ENCODE measurements at regions not wholly inside any gene's neighbourhood (a gene's known extent, or its start where the extent isn't known, plus 50 kb on each side); places are given as distances from the start of the nearest gene placed in this dataset.

- H3K27ac Mint-ChIP-seq (ENCODE audit: unreplicated experiment), result no peak overlapping the region
- no TSS peak for BruUV-seq (replicated peaks)
Measured at GRCh38 chr7:118737935-118738334, 513.4 kb downstream of the ANKRD7 start.

GRCh38 chr7:118745927-118746326, 521.4 kb downstream of the ANKRD7 start:
- ChIA-PET POLR2A (no interaction called here), CTCF (no interaction called here)
- H3K4me3 Mint-ChIP-seq (ENCODE audit: unreplicated experiment), result no peak overlapping the region
- BruUV-seq (replicated peaks), result no TSS peak
- H3K27me3 Mint-ChIP-seq (ENCODE audit: insufficient read depth, unreplicated experiment), result peaks cover 2% of the 10 kb centered on the region
- DNase-seq, result no peak
- H3K36me3 Mint-ChIP-seq (ENCODE audit: insufficient read depth, unreplicated experiment), result no peaks in the 10 kb centered on the region
- no peaks in the 10 kb centered on the region for H3K4me1 ChIP-seq
- H3K4me1 Mint-ChIP-seq (ENCODE audit: low read depth, unreplicated experiment), result no peaks in the 10 kb centered on the region
- no peaks in the 10 kb centered on the region for H3K27me3 ChIP-seq (replicated peaks; ENCODE audit: control insufficient read depth, insufficient read depth, low read length)
- intact Hi-C loops (cut with micrococcal nuclease; ENCODE audit: unreplicated experiment), result no loop called here
- H3K9me3 ChIP-seq, result no peaks in the 10 kb centered on the region
- no peaks in the 10 kb centered on the region for H3K36me3 ChIP-seq (ENCODE audit: control insufficient read depth, insufficient read depth, low read length)
- H3K27ac Mint-ChIP-seq (ENCODE audit: unreplicated experiment), result no peak overlapping the region
- H3K9me3 Mint-ChIP-seq (ENCODE audit: unreplicated experiment), result no peaks in the 10 kb centered on the region
- H3K4me3 ChIP-seq (ENCODE audit: low read depth, low read length), result no peak overlapping the region
- TF ChIP-seq CTCF (IDR thresholded peaks at IDR 0.05; ENCODE audit: insufficient read depth in 1 of 2, low read depth in 1 of 2, low read length in 1 of 2, severe bottlenecking in 1 of 2, unreplicated experiment in 1 of 2), result no peak

More at GRCh38 chr7:118737935-118738334, 513.4 kb downstream of the ANKRD7 start:
- H3K4me3 Mint-ChIP-seq (ENCODE audit: unreplicated experiment), result no peak overlapping the region
- intact Hi-C loops (cut with micrococcal nuclease; ENCODE audit: unreplicated experiment), result no loop called here
- ChIA-PET CTCF (no interaction called here), POLR2A (no interaction called here)
- Histone ChIP-seq H3K9me3 (no peaks in the 10 kb centered on the region), H3K36me3 (ENCODE audit: control insufficient read depth, insufficient read depth, low read length) (no peaks in the 10 kb centered on the region), H3K27me3 (replicated peaks; ENCODE audit: control insufficient read depth, insufficient read depth, low read length) (no peaks in the 10 kb centered on the region), H3K4me1 (no peaks in the 10 kb centered on the region), H3K4me3 (ENCODE audit: low read depth, low read length) (no peak overlapping the region)
- TF ChIP-seq CTCF (IDR thresholded peaks at IDR 0.05; ENCODE audit: insufficient read depth in 1 of 2, low read depth in 1 of 2, low read length in 1 of 2, severe bottlenecking in 1 of 2, unreplicated experiment in 1 of 2), result no peak
- no peaks in the 10 kb centered on the region for H3K9me3 Mint-ChIP-seq (ENCODE audit: unreplicated experiment)
- DNase-seq, result no peak
- no peaks in the 10 kb centered on the region for H3K4me1 Mint-ChIP-seq (ENCODE audit: low read depth, unreplicated experiment)
- H3K36me3 Mint-ChIP-seq (ENCODE audit: insufficient read depth, unreplicated experiment), result no peaks in the 10 kb centered on the region
- H3K27me3 Mint-ChIP-seq (ENCODE audit: insufficient read depth, unreplicated experiment), result no peaks in the 10 kb centered on the region

DNA sequence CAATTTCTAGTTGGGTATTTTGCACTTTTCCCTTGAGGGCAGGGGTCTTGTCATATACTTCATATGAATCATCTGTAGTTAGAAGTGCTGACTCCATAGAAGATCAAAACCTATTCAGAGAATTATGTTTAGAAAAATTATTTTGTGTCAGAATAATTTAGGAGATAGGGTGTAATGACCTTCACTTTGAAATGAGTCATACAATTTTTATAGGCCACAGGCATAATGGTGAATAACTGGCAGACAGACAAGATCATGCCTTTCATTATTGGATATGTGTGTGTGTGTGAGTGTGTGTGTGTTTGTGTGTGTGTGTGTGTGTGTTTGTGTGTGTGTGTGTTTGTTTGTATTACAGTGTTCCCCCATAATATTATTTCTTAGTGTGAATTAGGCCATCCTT, 523.0 kb downstream of the ANKRD7 start:
- H3K27me3 ChIP-seq (replicated peaks; ENCODE audit: control insufficient read depth, insufficient read depth, low read length), result no peaks in the 10 kb centered on the region
- DNase-seq, result no peak
- Mint-ChIP-seq H3K9me3 (ENCODE audit: unreplicated experiment) (no peaks in the 10 kb centered on the region), H3K27ac (ENCODE audit: unreplicated experiment) (no peak overlapping the region), H3K4me3 (ENCODE audit: unreplicated experiment) (no peak overlapping the region), H3K27me3 (ENCODE audit: insufficient read depth, unreplicated experiment) (peaks cover 2% of the 10 kb centered on the region), H3K4me1 (ENCODE audit: low read depth, unreplicated experiment) (no peaks in the 10 kb centered on the region), H3K36me3 (ENCODE audit: insufficient read depth, unreplicated experiment) (no peaks in the 10 kb centered on the region)
- no peaks in the 10 kb centered on the region for H3K4me1 ChIP-seq
- no peak for TF ChIP-seq CTCF (IDR thresholded peaks at IDR 0.05; ENCODE audit: insufficient read depth in 1 of 2, low read depth in 1 of 2, low read length in 1 of 2, severe bottlenecking in 1 of 2, unreplicated experiment in 1 of 2)
- H3K36me3 ChIP-seq (ENCODE audit: control insufficient read depth, insufficient read depth, low read length), result no peaks in the 10 kb centered on the region
- H3K9me3 ChIP-seq, result no peaks in the 10 kb centered on the region
- intact Hi-C loops (cut with micrococcal nuclease; ENCODE audit: unreplicated experiment), result no loop called here
- no TSS peak for BruUV-seq (replicated peaks)
- CTCF ChIA-PET, result no interaction called here
- no peak overlapping the region for H3K4me3 ChIP-seq (ENCODE audit: low read depth, low read length)
- POLR2A ChIA-PET, result no interaction called here

Measured in Caco-2 (cell line).